Small intestine (tissue), 7 donors: ENCODE measurements at regions not wholly inside any gene's neighbourhood (a gene's known extent, or its start where the extent isn't known, plus 50 kb on each side); places are given as distances from the start of the nearest gene placed in this dataset.

Experiments
- DNase-seq, 2 donors: peaks; one replicate each; pipeline versions ENCODE4 v3.0.0 to v3.0.0-alpha.2; 2013
- FAIRE-seq: peaks from 2 replicates; lab custom pipeline; 2012; peaks lifted over from hg19 to GRCh38; lab: Jason Lieb, UNC
- H3K27ac ChIP-seq, 3 donors: one replicate each; pipeline ENCODE4 v1.5.1; 2013; ENCODE audit warnings: low read length in 2 of 3, mild to moderate bottlenecking in 2 of 3, control low read depth in 1 of 3, inconsistent platforms in 1 of 3, low read depth in 1 of 3, moderate library complexity in 1 of 3
- H3K27me3 ChIP-seq, 3 donors: one replicate each; pipeline ENCODE4 v1.6.1; 2013; ENCODE audit warnings: low read length in 3 of 3, inconsistent platforms in 1 of 3; ENCODE audit not compliant: control insufficient read depth in 3 of 3, insufficient read depth in 3 of 3
- H3K36me3 ChIP-seq, 3 donors: one replicate each; pipeline ENCODE4 v1.6.1; 2013; ENCODE audit warnings: low read length in 3 of 3, inconsistent platforms in 1 of 3, low read depth in 1 of 3, mild to moderate bottlenecking in 1 of 3, moderate library complexity in 1 of 3; ENCODE audit not compliant: control insufficient read depth in 3 of 3, insufficient read depth in 2 of 3
- H3K4me1 ChIP-seq, 3 donors: one replicate each; pipeline ENCODE4 v1.6.1; 2013; ENCODE audit warnings: low read length in 2 of 3, inconsistent platforms in 1 of 3, low read depth in 1 of 3, mild to moderate bottlenecking in 1 of 3, moderate library complexity in 1 of 3; ENCODE audit not compliant: control insufficient read depth in 3 of 3, insufficient read depth in 2 of 3
- H3K4me3 ChIP-seq, 3 donors: one replicate each; pipeline ENCODE4 v1.5.1; 2013; ENCODE audit warnings: low read length in 3 of 3, control low read depth in 1 of 3, inconsistent platforms in 1 of 3, low read depth in 1 of 3, mild to moderate bottlenecking in 1 of 3, moderate library complexity in 1 of 3
- H3K9me3 ChIP-seq, 2 donors: one replicate each; pipeline ENCODE4 v1.6.1; 2013; ENCODE audit warnings: low read depth in 1 of 2, low read length in 1 of 2; ENCODE audit not compliant: control insufficient read depth in 2 of 2, insufficient read depth in 1 of 2
- WGBS, 3 donors: extraction: QIAGEN DNeasy Blood & Tissue Kit; methylation state at CpG; one replicate each; pipeline ENCODE4 v1.1.7; 2013; 5-methylcytosine and 5-hydroxymethylcytosine counted together
- donor health status: healthy with polysubstance abuse.
- donor health status: control.
- donor health status: control.
- donor health status: Bipolar disorder and iron deficiency.
- donor health status: healthy.

DNA sequence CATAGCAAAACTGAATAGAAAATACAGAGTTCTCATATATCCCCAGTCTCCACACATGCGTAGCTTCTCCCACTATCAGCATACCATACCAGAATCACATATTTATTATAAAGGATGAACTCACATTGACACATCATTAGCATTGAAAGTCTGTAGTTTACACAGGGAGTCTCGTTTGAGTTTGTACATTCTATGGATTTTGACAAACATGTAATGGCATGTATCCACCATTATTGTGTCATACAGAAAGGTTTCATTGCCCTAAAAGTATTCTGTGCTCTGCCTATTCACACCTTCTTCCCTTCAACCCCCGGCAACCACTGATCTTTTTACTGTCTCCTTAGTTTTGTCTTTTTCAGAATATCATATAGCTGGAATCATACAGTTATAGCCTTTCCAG is 562.4 kb downstream of the KCTD8 start:
- FAIRE-seq, result no peak
- no peak overlapping the region for H3K27ac ChIP-seq
- no peaks in the 10 kb centered on the region for H3K36me3 ChIP-seq
- 61 to 71% (median 64%) methylated on average over 3 of the region's 3 CpGs for WGBS, 3 donors
- H3K9me3 ChIP-seq, result no peaks in the 10 kb centered on the region
- H3K4me1 ChIP-seq, result no peaks in the 10 kb centered on the region
- DNase-seq, result no peak
- no peak overlapping the region for H3K4me3 ChIP-seq
- no peaks in the 10 kb centered on the region for H3K27me3 ChIP-seq

DNA sequence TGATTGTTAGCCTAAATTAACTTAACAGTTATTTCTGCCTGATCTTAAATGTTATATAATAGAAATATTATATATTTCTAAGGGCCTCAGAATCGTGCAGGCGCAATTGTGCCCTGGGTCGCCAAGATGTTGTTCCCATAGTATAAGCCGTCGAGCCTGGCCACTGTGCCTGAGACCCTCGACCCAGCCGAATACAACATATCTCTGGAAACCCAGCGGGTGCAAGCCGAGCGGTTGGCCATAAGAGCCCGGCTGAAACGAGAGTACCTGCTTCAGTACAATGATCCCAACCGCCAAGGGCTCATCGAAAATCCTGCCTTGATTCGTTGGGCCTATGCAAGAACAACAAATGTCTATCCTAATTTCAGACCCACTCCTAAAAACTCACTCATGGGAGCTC is 549.8 kb downstream of the KCTD8 start:
- DNase-seq (no peak), FAIRE-seq (no peak)
- Histone ChIP-seq H3K4me1 (no peaks in the 10 kb centered on the region), H3K36me3 (no peaks in the 10 kb centered on the region), H3K9me3 (peaks cover 0 to 4% of the 10 kb centered on the region in 2 donors), H3K4me3 (no peak overlapping the region), H3K27ac (no peak overlapping the region), H3K27me3 (no peaks in the 10 kb centered on the region)
- 87 to 89% (median 88%) methylated on average over 15 of the region's 15 CpGs for WGBS, 3 donors

DNA sequence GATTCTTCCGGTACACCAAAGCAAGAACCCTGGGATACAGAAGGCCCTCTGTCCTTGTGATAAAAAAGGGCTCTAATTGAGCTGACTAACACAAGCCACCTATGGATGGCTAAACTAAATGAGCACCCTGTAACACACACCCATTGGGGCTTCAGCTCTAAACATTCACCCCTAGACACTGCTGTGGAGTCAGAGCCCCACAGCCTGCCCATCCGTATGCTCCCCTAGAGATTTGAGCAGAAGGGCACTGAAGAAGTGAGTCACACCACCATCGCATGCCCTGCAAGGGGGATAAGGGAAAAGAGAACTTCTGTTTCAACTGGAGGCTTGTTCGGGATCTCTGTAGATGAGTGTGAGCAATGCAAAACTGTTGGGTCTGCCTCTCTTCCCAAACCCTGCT is 545.2 kb downstream of the KCTD8 start:
- DNase-seq (no peak), FAIRE-seq (no peak)
- Histone ChIP-seq H3K4me1 (no peaks in the 10 kb centered on the region), H3K27me3 (no peaks in the 10 kb centered on the region), H3K36me3 (no peaks in the 10 kb centered on the region), H3K27ac (no peak overlapping the region), H3K4me3 (no peak overlapping the region), H3K9me3 (no peaks in the 10 kb centered on the region)
- WGBS, 3 donors, result 89 to 96% (median 90%) methylated on average over 4 of the region's 4 CpGs

DNA sequence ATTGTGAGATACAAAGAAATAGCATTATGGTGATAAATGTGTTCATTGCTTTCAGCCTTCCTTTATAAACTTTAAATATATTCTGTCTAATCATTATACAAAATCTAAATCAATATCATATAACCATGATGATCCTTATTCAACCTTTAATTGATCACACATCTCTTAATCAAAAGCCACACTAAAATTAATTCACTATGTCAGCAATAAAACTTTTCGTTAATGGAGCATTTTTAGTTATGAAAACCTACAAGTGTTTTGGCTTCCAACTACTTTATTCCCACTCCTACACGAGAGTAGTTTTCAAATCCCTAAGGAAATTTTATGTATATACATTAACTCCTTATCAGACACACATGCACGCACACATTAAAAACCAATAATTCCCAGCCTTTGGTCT is 530.2 kb downstream of the KCTD8 start:
- Histone ChIP-seq H3K9me3 (peaks cover 0 to 3% of the 10 kb centered on the region in 2 donors), H3K4me1 (no peaks in the 10 kb centered on the region), H3K36me3 (no peaks in the 10 kb centered on the region), H3K4me3 (no peak overlapping the region), H3K27ac (no peak overlapping the region), H3K27me3 (no peaks in the 10 kb centered on the region)
- 75 to 78% (median 76%) methylated on average over 3 of the region's 3 CpGs for WGBS, 3 donors
- FAIRE-seq, result no peak
- no peak for DNase-seq

DNA sequence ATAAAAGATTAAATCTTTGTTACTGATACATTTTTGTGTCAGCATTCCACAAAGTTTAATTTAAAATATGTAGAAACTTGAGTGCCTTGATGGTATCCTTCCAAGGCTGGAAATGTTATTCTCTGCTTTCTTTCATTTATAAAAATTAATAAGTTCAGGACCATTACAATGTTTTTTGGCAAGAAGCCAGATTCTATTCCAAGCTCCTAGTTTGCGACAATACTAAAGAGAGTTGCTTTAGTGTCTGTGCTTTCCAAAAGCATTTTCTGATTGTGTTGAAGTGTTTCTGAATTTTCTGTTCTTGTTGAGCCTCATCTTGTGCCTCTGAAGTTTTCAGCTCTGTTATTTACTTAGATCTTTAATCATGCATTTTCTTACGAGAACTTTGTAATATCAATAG is 516.2 kb downstream of the KCTD8 start:
- H3K9me3 ChIP-seq, result no peaks in the 10 kb centered on the region
- no peaks in the 10 kb centered on the region for H3K36me3 ChIP-seq
- no peaks in the 10 kb centered on the region for H3K27me3 ChIP-seq
- DNase-seq (no peak), FAIRE-seq (no peak)
- no peak overlapping the region for H3K4me3 ChIP-seq
- no peaks in the 10 kb centered on the region for H3K4me1 ChIP-seq
- H3K27ac ChIP-seq, result no peak overlapping the region
- 65 to 85% (median 76%) methylated on average over 2 of the region's 2 CpGs for WGBS, 3 donors

DNA sequence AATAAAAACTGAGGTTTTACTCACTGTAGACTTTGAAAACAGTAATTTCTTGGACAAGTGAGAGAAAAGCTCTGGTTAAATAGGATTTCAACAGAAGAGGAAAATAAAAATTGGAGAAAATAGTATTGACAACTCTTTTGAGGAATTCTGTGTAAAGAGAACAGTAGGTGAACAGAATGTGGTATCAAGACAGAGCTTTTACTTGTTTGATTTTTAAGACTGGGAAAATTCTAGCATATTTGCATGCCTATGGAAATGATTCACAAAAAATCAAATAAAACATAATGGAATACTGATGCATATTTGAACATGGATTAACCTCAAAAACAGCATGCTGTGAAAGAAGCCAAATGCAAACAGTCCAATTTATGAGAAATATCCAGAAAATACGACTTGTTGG is 504.6 kb downstream of the KCTD8 start:
- DNase-seq (no peak), FAIRE-seq (no peak)
- H3K9me3 ChIP-seq, result no peaks in the 10 kb centered on the region
- no peak overlapping the region for H3K27ac ChIP-seq
- H3K27me3 ChIP-seq, result no peaks in the 10 kb centered on the region
- H3K4me1 ChIP-seq, result no peaks in the 10 kb centered on the region
- no peak overlapping the region for H3K4me3 ChIP-seq
- no peaks in the 10 kb centered on the region for H3K36me3 ChIP-seq
- 14 to 43% (median 23%) methylated on average over 1 of the region's 1 CpG for WGBS, 3 donors

DNA sequence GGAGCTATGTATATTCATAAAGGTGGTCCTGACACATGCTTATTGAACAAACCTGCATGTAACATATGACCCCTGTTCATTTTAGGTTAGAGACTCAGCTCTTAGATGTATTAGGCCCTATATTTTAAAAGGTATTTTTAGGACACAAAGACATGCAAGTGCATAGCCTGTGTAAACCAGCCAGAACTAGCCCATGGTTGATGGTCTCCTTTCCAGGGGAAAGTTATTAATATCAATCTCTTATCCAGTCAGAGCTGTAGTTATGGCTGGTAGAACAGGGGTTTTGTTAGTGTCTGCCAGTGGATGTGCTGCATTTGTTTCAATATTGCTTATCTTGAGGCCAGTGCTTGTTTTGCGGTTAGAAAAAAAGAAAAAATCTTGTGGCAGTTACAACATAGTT is 488.6 kb downstream of the KCTD8 start:
- Histone ChIP-seq H3K27ac (no peak overlapping the region), H3K4me3 (no peak overlapping the region), H3K4me1 (no peaks in the 10 kb centered on the region), H3K9me3 (no peaks in the 10 kb centered on the region), H3K27me3 (no peaks in the 10 kb centered on the region), H3K36me3 (no peaks in the 10 kb centered on the region)
- 19 to 68% (median 44%) methylated on average over 1 of the region's 1 CpG for WGBS, 3 donors
- FAIRE-seq, result no peak
- DNase-seq, result no peak

DNA sequence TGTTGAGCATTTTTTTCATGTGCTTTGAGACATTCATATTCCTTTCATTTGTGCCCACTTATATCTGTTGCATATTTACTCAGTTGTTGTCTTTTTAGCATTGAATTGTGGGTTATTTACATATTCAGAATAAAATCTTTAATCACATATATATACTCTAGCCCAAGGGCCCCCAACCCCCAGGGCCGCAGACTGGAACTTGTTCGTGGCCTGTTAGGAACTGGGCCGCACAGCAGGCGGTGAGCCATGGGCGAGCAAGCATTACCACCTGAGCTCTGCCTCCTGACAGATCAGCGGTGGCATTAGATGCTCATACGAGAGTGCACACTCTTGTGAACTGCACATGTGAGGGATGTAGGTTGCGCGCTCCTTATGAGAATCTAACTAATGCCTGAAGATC is 480.6 kb downstream of the KCTD8 start:
- 94 to 95% (median 95%) methylated on average over 9 of the region's 9 CpGs for WGBS, 3 donors
- no peaks in the 10 kb centered on the region for H3K27me3 ChIP-seq
- no peak overlapping the region for H3K4me3 ChIP-seq
- no peak for FAIRE-seq
- H3K36me3 ChIP-seq, result no peaks in the 10 kb centered on the region
- H3K4me1 ChIP-seq, result no peaks in the 10 kb centered on the region
- H3K9me3 ChIP-seq, result no peaks in the 10 kb centered on the region
- DNase-seq, result no peak
- H3K27ac ChIP-seq, result no peak overlapping the region

DNA sequence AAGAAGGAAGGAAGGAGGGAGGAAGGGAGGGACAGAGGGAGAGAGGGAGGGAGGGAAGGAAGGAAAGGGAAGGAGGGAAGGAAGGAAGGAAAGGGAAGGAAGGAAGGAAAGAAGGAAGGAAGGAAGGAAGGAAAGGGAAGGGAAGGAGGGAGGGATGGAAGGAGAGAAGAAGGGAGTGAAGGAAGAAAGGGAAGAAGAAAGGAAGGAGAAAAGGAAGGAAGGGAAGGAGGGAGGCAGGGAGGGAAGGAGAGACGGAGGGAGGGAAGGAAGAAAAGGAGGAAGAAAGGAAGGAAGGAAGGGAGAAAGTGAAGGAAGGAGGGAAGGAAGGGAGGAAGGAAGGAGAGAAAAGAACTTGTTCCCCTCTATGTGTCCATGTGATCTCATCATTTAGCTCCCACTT is 465.0 kb downstream of the KCTD8 start:
- Histone ChIP-seq H3K4me3 (no peak overlapping the region), H3K4me1 (no peaks in the 10 kb centered on the region), H3K36me3 (no peaks in the 10 kb centered on the region), H3K27me3 (no peaks in the 10 kb centered on the region), H3K27ac (no peak overlapping the region), H3K9me3 (no peaks in the 10 kb centered on the region)
- WGBS, 3 donors, result 62 to 100% (median 79%) methylated on average over 1 of the region's 1 CpG
- FAIRE-seq (no peak), DNase-seq (no peak)
